PFSK-1 (cell line): ENCODE measurements at regions not wholly inside any gene's neighbourhood (a gene's known extent, or its start where the extent isn't known, plus 50 kb on each side); places are given as distances from the start of the nearest gene placed in this dataset.

Source experiments
- FOXP2 ChIP-seq: optimal IDR thresholded peaks from 2 replicates; pipeline ENCODE3; 2011; ENCODE audit warnings: borderline replicate concordance, control low read depth, inconsistent platforms; ENCODE audit not compliant: insufficient read depth; ENCODE audit errors: extremely low read length, extremely low read depth
- POLR2AphosphoS5 ChIP-seq: IDR thresholded peaks from 2 replicates; pipeline ENCODE4 v1.6.1; 2012; ENCODE audit warnings: low read depth, mild to moderate bottlenecking, control low read depth, low read length, moderate library complexity
- REST ChIP-seq, 2 experiments: IDR thresholded peaks; 2 replicates each; pipeline versions ENCODE4 v1.6.1 to v1.8.0; 2011 to 2012; ENCODE audit warnings: low read depth in 2 of 2, low read length in 2 of 2, control low read depth in 1 of 2, inconsistent platforms in 1 of 2, mild to moderate bottlenecking in 1 of 2, moderate library complexity in 1 of 2; ENCODE audit not compliant: insufficient read depth in 1 of 2
- SIN3A ChIP-seq: IDR thresholded peaks from 2 replicates; pipeline ENCODE4 v1.6.1; 2012; ENCODE audit warnings: mild to moderate bottlenecking, low read length, moderate library complexity, borderline replicate concordance; ENCODE audit not compliant: insufficient read depth
- TAF1 ChIP-seq: IDR thresholded peaks from 2 replicates; pipeline ENCODE4 v1.6.1; 2012; ENCODE audit warnings: low read length, control low read depth, borderline replicate concordance; ENCODE audit not compliant: insufficient read depth

DNA sequence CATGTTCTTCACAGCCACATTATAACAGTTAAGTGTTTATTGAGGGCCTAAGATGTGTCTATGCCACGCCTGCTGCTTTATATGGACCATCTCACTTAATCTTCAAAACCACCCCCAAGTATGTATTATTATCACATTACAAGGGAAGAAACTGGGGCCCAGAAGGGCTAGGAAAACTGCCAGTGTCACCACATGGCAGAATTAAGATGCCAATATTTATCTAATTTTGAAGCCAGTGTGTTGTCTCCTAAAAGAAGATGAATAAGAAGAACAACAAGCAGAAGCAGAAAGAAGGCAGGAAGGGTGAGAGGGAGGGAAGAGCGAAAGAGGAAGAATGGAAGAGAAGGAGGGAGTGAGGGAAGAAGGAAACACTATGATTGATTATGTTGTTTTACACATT lies 491.3 kb upstream of the IL12A start:
- TF ChIP-seq POLR2AphosphoS5 (no peak), SIN3A (no peak), TAF1 (no peak), FOXP2 (no peak)

- TF ChIP-seq SIN3A (no peak), FOXP2 (no peak), TAF1 (no peak), REST (IDR thresholded peaks at IDR 0.05; ENCODE audit: insufficient read depth in 1 of 2, low read depth in 2 of 2, low read length in 2 of 2) (no peak), POLR2AphosphoS5 (no peak)
Measured at GRCh38 chr3:159499031-159499793, 489.4 kb upstream of the IL12A start.

DNA sequence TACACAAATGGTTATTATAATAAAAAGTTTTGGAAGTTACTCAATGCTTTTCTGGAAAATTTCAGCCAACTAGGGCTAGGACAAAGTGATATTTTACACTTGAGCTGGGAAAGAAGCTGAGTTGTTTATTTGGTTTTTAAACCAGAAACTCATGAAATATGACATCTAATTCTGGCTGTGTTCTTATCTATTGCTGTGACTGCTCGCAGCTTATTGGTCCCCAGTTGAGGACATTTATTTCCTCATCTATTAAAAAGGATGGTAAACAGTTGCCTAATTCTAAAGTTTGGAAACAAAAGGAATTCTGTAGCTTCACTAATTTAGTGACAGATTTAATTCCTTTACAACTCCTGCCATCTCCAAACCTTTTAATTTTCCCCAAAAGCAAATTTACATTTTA lies 487.6 kb upstream of the IL12A start:
- TF ChIP-seq POLR2AphosphoS5 (no peak), REST (IDR thresholded peaks at IDR 0.05; ENCODE audit: insufficient read depth in 1 of 2, low read depth in 2 of 2, low read length in 2 of 2) (no peak), FOXP2 (no peak), SIN3A (no peak), TAF1 (no peak)

GRCh38 chr3:159502986-159503385 lies 485.6 kb upstream of the IL12A start:
- TF ChIP-seq SIN3A: no peak
- TF ChIP-seq REST (IDR thresholded peaks at IDR 0.05; ENCODE audit: insufficient read depth in 1 of 2, low read depth in 2 of 2, low read length in 2 of 2): no peak

- no peak for TF ChIP-seq REST (IDR thresholded peaks at IDR 0.05; ENCODE audit: insufficient read depth in 1 of 2, low read depth in 2 of 2, low read length in 2 of 2)
- TF ChIP-seq FOXP2: no peak
- no peak for TF ChIP-seq POLR2AphosphoS5
- no peak for TF ChIP-seq SIN3A
- TF ChIP-seq TAF1: no peak
Measured at GRCh38 chr3:159513444-159513843, 475.2 kb upstream of the IL12A start.
